OCI-LY7 (cell line): ENCODE measurements at regions not wholly inside any gene's neighbourhood (a gene's known extent, or its start where the extent isn't known, plus 50 kb on each side); places are given as distances from the start of the nearest gene placed in this dataset.

Source experiments
- CTCF ChIP-seq: fragments of 200-600 bp; sonication (generic); conservative IDR thresholded peaks from 2 replicates; pipeline ENCODE4 v1.5.1; 2014; ENCODE audit warnings: mild to moderate bottlenecking, antibody characterized with exemption, low read length, moderate library complexity, mixed read lengths
- EZH2phosphoT487 ChIP-seq: fragments of 200-600 bp; sonication (generic); IDR thresholded peaks from 2 replicates; pipeline ENCODE4 v1.6.1; 2018; ENCODE audit warnings: low read depth, borderline replicate concordance, mild to moderate bottlenecking, mixed run types, antibody characterized with exemption, low read length, moderate library complexity, mixed read lengths

- TF ChIP-seq CTCF = no peak
- no peak for TF ChIP-seq EZH2phosphoT487
Measured at GRCh38 chr2:175698061-175698460, 304.0 kb downstream of the LNPK start.
